H1 (cell line): ENCODE measurements at regions not wholly inside any gene's neighbourhood (a gene's known extent, or its start where the extent isn't known, plus 50 kb on each side); places are given as distances from the start of the nearest gene placed in this dataset.

Source experiments
- BCL11A ChIP-seq, 2 experiments: IDR thresholded peaks; one replicate each; pipeline ENCODE4 v1.6.1; 2011; ENCODE audit warnings: low read depth in 2 of 2, low read length in 2 of 2, mild to moderate bottlenecking in 2 of 2
- CBX8 ChIP-seq: fragments of 300-800, 300-1000 bp; sonication (generic); IDR thresholded peaks from 2 replicates; pipeline ENCODE4 v1.7.1; 2016; ENCODE audit warnings: low read depth, low read length, borderline replicate concordance
- CHD2 ChIP-seq: IDR thresholded peaks from 2 replicates; pipeline ENCODE4 v1.6.1; 2012; ENCODE audit warnings: low read length, improper control_type of control experiment
- CTBP2 ChIP-seq: IDR thresholded peaks from 2 replicates; pipeline ENCODE4 v1.7.0; 2011; ENCODE audit warnings: borderline replicate concordance, mild to moderate bottlenecking, moderate library complexity, mixed read lengths, low read length; ENCODE audit not compliant: insufficient read depth, insufficient read length
- EGR1 ChIP-seq: IDR thresholded peaks from 2 replicates; pipeline ENCODE4 v1.6.1; 2011; ENCODE audit warnings: low read depth, low read length, borderline replicate concordance
- EP300 ChIP-seq, 2 experiments: IDR thresholded peaks; 1 replicate in 1 of 2; 2 replicates in 1 of 2; pipeline ENCODE4 v1.6.1; 2011 to 2012; ENCODE audit warnings: low read depth in 2 of 2, low read length in 2 of 2, mild to moderate bottlenecking in 2 of 2, borderline replicate concordance in 1 of 2, inconsistent platforms in 1 of 2, moderate library complexity in 1 of 2
- EZH2 ChIP-seq: fragments of 200-600 bp; sonication (generic); IDR thresholded peaks from 2 replicates; pipeline ENCODE4 v1.7.1; 2012; ENCODE audit warnings: low read depth, mild to moderate bottlenecking, moderate library complexity, low read length, inconsistent platforms; ENCODE audit not compliant: severe bottlenecking
- GABPA ChIP-seq: IDR thresholded peaks from 2 replicates; pipeline ENCODE4 v1.6.1; 2011; ENCODE audit warnings: mild to moderate bottlenecking, low read length, moderate library complexity, borderline replicate concordance; ENCODE audit not compliant: insufficient read depth
- HDAC2 ChIP-seq, 2 experiments: fragments of 300-600 bp in 1 of 2; sonication (generic) in 1 of 2; IDR thresholded peaks; 2 replicates each; pipeline ENCODE4 v1.6.1; 2011 to 2012; ENCODE audit warnings: low read depth in 2 of 2, low read length in 2 of 2, mild to moderate bottlenecking in 2 of 2, moderate library complexity in 2 of 2, borderline replicate concordance in 1 of 2, inconsistent platforms in 1 of 2
- JUN ChIP-seq: IDR thresholded peaks from 2 replicates; pipeline ENCODE4 v1.6.1; 2011; ENCODE audit warnings: low read depth, mild to moderate bottlenecking, improper control_type of control experiment, low read length
- JUND ChIP-seq: IDR thresholded peaks from 2 replicates; pipeline ENCODE4 v1.6.1; 2011; ENCODE audit warnings: mild to moderate bottlenecking, improper control_type of control experiment, low read length
- KDM1A ChIP-seq: fragments of 200-600, 300-600 bp; sonication (generic); IDR thresholded peaks from 2 replicates; pipeline ENCODE4 v1.7.1; 2016; ENCODE audit warnings: mild to moderate bottlenecking, low read length, borderline replicate concordance
- PHF8 ChIP-seq: fragments of 200-600 bp; sonication (generic); conservative IDR thresholded peaks from 2 replicates; pipeline ENCODE4 v1.7.1; 2012; ENCODE audit warnings: low read depth, mild to moderate bottlenecking, inconsistent platforms, low read length, moderate library complexity
- POLR2A ChIP-seq, 2 experiments: IDR thresholded peaks; 1 replicate in 1 of 2; 2 replicates in 1 of 2; pipeline ENCODE4 v1.6.1; 2011; ENCODE audit warnings: low read depth in 2 of 2, low read length in 2 of 2, mild to moderate bottlenecking in 2 of 2; ENCODE audit errors: control extremely low read depth in 1 of 2
- POU5F1 ChIP-seq: IDR thresholded peaks from 2 replicates; pipeline ENCODE4 v1.6.1; 2011; ENCODE audit warnings: low read depth, mild to moderate bottlenecking, low read length, moderate library complexity
- RAD21 ChIP-seq, 2 experiments: IDR thresholded peaks in 1 of 2; conservative IDR thresholded peaks in 1 of 2; 2 replicates each; pipeline ENCODE4 v1.6.1; 2011; ENCODE audit warnings: low read depth in 2 of 2, low read length in 2 of 2, improper control_type of control experiment in 1 of 2, inconsistent platforms in 1 of 2, mild to moderate bottlenecking in 1 of 2, moderate library complexity in 1 of 2
- SIN3A ChIP-seq, 2 experiments: IDR thresholded peaks in 1 of 2; conservative IDR thresholded peaks in 1 of 2; 2 replicates each; pipeline ENCODE4 v1.6.1; 2011 to 2012; ENCODE audit warnings: low read length in 2 of 2, improper control_type of control experiment in 1 of 2, low read depth in 1 of 2, mild to moderate bottlenecking in 1 of 2
- SP1 ChIP-seq: IDR thresholded peaks from 2 replicates; pipeline ENCODE4 v1.6.1; 2011; ENCODE audit warnings: low read depth, low read length
- SUZ12 ChIP-seq: fragments of 200-600 bp; sonication (generic); IDR thresholded peaks from 2 replicates; pipeline ENCODE4 v1.6.1; 2012; ENCODE audit warnings: mild to moderate bottlenecking, inconsistent platforms, low read length, moderate library complexity, mixed read lengths
- TAF1 ChIP-seq: IDR thresholded peaks from 2 replicates; pipeline ENCODE4 v1.6.1; 2011; ENCODE audit warnings: mild to moderate bottlenecking, low read depth, low read length
- TBP ChIP-seq: IDR thresholded peaks from 2 replicates; pipeline ENCODE4 v1.6.1; 2011; ENCODE audit warnings: low read depth, low read length, improper control_type of control experiment
- TF ChIP-seq, protein P1 (sequence below): IDR thresholded peaks from 2 replicates; pipeline ENCODE4 v1.6.1; 2012; ENCODE audit warnings: inconsistent platforms

- no peak; a peak in 1 of 4 replicates for TF ChIP-seq RAD21 (IDR thresholded peaks at IDR 0.05 in 1 of 2, conservative IDR thresholded peaks at IDR 0.05 in 1 of 2; ENCODE audit: low read depth in 2 of 2, low read length in 2 of 2)
- TF ChIP-seq GABPA = no peak
- TF ChIP-seq TBP = no peak
- TF ChIP-seq BCL11A (IDR thresholded peaks at IDR 0.05; ENCODE audit: low read depth in 2 of 2, low read length in 2 of 2) = no peak
- TF ChIP-seq CBX8 = no peak
- peak; percentile 32; the same call in 1 of the 2 replicates for TF ChIP-seq KDM1A
- no peak for TF ChIP-seq POU5F1
- peak in 1 of 2 experiments; percentile 68; a peak in 2 of 4 replicates for TF ChIP-seq SIN3A (conservative IDR thresholded peaks at IDR 0.05 in 1 of 2, IDR thresholded peaks at IDR 0.05 in 1 of 2; ENCODE audit: low read depth in 1 of 2, low read length in 2 of 2)
- 0 out of 4 replicates have a peak, but pooled peaks of 1 of the 2 experiments have one; percentile 41 for TF ChIP-seq HDAC2 (IDR thresholded peaks at IDR 0.05; ENCODE audit: borderline replicate concordance in 1 of 2, low read depth in 2 of 2, low read length in 2 of 2)
- TF ChIP-seq SUZ12 = no peak
- no peak for TF ChIP-seq JUN
- TF ChIP-seq EP300 (IDR thresholded peaks at IDR 0.05; ENCODE audit: borderline replicate concordance in 1 of 2, low read depth in 2 of 2, low read length in 2 of 2) = 0 out of 3 replicates have a peak, but pooled peaks of 1 of the 2 experiments have one; percentile 33
- TF ChIP-seq, protein P1, sequence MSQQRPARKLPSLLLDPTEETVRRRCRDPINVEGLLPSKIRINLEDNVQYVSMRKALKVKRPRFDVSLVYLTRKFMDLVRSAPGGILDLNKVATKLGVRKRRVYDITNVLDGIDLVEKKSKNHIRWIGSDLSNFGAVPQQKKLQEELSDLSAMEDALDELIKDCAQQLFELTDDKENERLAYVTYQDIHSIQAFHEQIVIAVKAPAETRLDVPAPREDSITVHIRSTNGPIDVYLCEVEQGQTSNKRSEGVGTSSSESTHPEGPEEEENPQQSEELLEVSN = no peak
- no peak for TF ChIP-seq CHD2
- peak; percentile 25; the same call in 1 of the 2 replicates for TF ChIP-seq PHF8
- TF ChIP-seq EGR1 = peak; percentile 35
- no peak for TF ChIP-seq TAF1
- peak in 1 of 2 experiments; percentile 44; a peak in 2 of 3 replicates for TF ChIP-seq POLR2A (IDR thresholded peaks at IDR 0.05; ENCODE audit: control extremely low read depth in 1 of 2, low read depth in 2 of 2, low read length in 2 of 2)
- TF ChIP-seq CTBP2 = peak; percentile 87
- TF ChIP-seq JUND = no peak
- no peak for TF ChIP-seq SP1
- no peak for TF ChIP-seq EZH2
Observed at GRCh38 chr12:24561882-24562770, 386.8 kb downstream of the BCAT1 start (continued).
